NCI-H82 treated with DMSO at 0.1 percent for 48 hours (cell line): ENCODE measurements at regions not wholly inside any gene's neighbourhood (a gene's known extent, or its start where the extent isn't known, plus 50 kb on each side); places are given as distances from the start of the nearest gene placed in this dataset.
"Not testable (repeated sequence)": the region's sequence is repeated elsewhere in the genome, so short reads cannot be mapped to it uniquely, and the experiment has no call there.

Source experiments
- DNase-seq: peaks from one replicate; lab custom pipeline; 2025; ENCODE audit not compliant: unreplicated experiment; lab: John Stamatoyannopoulos, UW

DNA sequence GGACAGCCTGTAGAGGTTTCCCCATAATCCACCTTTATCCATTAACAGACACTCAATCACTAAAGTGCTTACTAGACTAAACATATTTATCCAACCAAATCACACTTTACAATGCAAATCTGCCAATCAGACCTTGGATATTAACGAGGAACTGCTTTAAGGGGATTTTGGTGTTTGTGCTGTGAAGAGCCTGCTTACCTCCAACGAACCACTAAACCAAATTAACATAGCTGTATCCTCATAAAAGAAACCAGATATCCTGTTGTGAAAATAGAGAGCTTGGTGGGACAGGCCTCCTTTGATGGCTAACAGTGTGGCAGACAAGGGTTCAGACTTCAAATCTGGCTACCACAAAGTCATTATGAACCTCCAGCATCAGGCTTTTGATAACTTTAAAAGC lies 252.6 kb upstream of the HAND2 start:
- DNase-seq: no peak

DNA sequence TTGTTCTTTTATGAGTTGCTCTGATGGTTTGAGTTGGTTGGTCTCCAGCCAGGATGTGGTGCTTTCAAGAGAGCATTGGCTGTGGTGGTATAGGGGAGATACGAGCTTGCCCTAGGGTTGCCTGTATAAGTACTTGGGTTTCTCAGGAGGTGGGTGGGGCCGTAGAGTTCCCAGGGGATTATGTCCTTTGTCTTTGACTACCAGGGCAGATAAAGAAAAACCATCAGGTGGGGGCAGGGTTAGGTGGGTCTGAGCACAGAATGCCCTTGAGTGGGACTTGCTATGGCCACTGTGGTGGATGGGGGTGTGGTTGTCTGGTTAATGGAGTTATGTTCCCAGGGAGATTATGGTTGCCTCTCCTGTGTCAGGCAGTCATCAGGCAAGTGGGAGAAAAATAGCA lies 247.9 kb upstream of the HAND2 start:
- DNase-seq: no peak

GRCh38 chr4:173777421-173777820 lies 247.4 kb upstream of the HAND2 start:
- DNase-seq: no peak

- DNase-seq: no peak
Observed at GRCh38 chr4:173769568-173769967, 239.5 kb upstream of the HAND2 start.

DNA sequence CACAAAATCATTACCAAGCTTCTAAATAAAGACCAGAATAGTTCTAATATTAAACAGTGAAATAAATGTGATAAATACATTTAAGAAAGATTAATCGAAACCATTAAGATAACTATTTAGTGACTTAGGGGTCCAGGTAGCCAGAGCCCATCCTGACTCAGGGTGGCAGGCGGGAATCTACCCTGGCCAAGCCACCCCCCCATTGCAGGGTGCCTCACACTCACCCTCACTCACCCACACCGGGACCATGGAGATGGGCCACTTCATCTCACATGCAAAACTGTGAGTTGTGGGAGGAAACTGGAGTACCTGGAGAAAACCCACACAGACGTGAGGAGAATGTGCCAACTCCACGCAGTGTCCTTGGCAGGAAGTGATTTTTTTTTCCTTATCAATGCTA lies 237.6 kb upstream of the HAND2 start:
- no peak for DNase-seq

DNA sequence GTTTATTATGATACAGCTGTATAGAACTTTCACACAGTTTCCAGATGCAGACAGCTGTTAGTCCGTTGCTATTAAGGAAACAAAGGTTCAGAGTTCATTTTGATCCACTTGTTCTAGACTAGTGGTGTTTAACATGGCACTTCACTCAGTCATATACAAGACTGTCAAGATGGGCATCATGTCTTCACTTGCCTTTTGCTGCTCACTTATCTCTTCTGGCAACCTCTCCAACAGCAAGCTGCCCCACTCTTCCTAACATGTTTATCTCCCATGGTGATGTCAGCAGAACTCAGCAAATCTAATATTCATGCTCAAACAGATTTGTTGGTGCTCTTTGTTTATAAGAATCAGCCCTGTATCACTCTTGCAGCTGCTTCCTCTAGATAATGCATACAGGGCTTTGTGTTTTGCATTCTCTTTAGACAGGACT lies 236.2 kb upstream of the HAND2 start:
- DNase-seq: no peak

DNA sequence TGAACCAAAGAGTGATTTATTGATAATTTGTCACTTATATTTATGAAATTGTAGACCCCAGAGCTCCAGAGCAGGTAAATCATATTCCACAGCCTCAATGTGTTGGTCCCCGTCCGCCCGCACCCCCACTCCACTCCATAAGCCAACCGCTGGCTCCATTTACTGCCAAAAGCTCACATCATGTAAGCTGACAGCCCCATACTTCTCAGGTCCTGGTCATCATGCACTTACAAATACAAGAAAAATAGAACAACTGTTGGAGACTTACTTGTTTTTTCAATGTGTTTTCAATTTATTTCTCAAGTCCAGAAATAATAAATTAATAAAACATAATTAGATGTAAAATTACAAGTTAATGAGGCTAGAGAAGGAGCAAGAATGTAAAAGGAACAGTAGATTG lies 235.7 kb upstream of the HAND2 start:
- no peak for DNase-seq

GRCh38 chr4:173763389-173763788 lies 233.4 kb upstream of the HAND2 start:
- no peak for DNase-seq

DNA sequence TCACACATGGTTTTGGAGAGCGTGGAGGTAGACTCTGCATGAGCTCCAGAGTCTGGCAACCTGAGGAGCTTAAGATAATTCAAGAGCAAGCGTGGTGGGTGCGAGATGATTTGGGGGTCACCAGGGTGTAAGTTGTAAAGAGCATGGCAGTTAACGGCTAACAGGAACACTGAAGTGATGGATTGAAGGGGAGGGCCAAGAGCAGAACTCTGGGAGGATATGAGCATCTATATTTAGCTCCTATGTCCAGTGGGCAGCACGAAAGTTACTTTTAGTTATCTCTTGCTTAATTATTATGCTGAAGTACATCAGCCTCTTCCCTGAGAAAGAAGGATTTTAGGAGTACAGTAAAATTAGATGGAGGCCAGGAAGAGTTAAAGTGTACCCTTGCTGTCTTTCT lies 231.9 kb upstream of the HAND2 start:
- no peak for DNase-seq

DNA sequence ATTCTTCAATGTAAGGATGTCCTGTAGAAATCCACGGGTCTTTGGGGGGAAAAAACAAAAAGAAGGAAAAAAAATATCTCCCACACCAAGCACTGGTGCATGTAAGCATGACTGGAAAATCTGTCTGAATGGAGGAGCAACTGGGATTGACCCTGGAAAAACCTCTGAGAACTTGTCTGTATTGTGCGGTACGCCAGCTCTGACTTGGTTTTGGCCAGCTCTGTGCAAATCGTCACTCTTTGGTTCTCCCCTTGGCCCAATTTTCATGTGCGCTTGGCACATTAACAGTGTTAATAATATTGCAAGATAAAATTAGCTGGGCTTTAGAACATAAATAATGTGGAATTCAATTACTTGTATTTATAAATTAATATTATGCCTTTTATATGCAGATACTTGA lies 231.2 kb upstream of the HAND2 start:
- no peak for DNase-seq

GRCh38 chr4:173758132-173758531 lies 228.1 kb upstream of the HAND2 start:
- no peak for DNase-seq

DNA sequence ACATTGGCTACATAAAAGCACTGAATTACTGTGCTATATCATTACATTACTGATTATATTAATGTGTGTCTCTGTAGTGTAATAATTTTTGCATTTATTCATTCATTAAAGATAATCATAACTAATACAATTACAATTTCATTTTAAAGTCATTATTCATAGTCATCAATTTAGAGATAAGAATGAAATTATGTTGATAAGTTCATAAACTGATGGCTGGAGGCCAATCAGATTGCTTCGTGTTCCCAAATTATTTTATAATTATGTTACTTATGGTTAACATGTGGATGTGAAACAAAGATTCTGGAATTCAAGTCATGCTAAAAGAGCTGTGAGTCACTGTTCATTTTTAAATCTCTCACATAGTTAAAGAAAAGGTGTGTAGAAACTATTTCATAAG lies 223.4 kb upstream of the HAND2 start:
- no peak for DNase-seq

GRCh38 chr4:173752610-173753230 lies 222.7 kb upstream of the HAND2 start:
- DNase-seq: no peak

GRCh38 chr4:173748353-173748752 lies 218.3 kb upstream of the HAND2 start:
- DNase-seq: no peak

GRCh38 chr4:173747537-173748257 lies 217.7 kb upstream of the HAND2 start:
- no peak for DNase-seq

DNA sequence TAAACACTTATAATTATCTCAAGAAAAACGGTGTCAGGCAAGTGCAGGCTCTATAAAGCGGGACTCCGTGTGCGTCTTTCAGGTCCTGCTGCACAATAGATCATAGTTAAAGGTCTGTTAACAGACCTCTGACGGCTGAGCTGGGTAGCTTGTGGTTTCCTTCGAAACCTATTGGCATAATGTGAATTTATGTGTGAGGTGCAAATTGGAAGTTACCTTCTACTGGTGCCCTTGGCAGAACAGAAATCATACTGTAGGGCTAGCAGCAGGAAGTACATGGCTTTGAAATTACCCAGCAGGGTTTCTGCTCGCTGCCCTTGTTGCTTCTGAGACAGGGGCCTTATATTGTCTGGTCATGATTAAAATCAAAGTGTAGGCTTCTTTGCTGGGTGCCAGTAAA lies 216.4 kb upstream of the HAND2 start:
- no peak for DNase-seq

- DNase-seq: no peak
Observed at GRCh38 chr4:173745765-173746164, 215.7 kb upstream of the HAND2 start.

GRCh38 chr4:173736840-173737239 lies 206.8 kb upstream of the HAND2 start:
- no peak for DNase-seq

GRCh38 chr4:173735585-173735984 lies 205.6 kb upstream of the HAND2 start:
- DNase-seq: no peak

DNA sequence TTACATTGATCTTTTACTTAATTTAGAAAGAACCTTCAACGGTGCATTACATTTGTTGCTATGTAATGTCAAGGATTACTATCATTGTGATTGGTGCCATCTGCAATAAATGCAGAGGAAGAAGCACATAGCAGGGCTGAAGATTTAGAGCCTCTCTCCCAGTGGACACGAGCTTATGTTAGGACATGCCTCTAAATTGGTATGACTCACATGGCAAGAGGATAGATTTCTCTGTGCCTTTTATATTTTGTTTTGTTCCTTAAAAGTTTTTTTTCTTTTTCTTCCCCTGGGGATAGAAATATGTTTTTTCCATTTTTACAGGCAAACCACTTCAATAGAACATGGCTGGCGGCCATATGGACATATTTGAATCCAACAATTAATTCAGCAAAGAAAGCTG lies 205.0 kb upstream of the HAND2 start:
- DNase-seq: no peak

DNA sequence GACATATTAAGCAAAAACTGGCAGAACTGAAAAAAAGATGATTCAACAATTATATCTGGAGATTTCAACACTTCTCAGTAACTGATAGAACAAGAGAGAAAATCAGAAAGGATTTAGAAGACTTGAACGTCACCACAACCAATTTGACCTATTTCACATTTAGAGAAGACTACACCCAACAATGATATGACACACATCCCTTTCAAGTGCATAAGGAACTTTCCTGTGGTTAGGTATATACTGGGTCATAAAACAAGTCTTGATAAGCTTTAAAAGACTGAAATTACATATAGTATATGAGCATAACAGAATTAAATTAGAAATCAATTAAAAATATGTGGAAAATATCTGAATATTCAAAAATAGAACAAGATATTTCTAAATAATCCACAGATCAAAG lies 201.2 kb upstream of the HAND2 start:
- DNase-seq: no peak

DNA sequence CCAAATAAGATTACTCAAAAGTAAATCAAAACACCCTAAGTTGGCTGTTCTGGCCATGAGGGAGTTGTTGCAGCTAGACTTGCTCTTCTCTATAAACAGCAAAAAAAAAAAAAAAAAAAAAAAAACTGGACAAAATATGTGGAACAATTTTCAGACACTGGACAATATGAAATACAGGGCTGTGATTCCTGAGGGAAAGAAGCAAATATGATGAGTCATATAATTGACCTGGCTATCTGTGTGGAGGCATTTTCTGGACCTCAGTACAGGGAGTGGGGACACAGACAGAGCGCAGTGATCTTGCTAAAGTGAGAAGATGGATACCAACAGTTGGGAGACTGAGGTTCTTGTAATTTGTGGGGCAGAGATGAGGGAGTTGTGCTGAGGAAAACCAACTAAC lies 192.0 kb upstream of the HAND2 start:
- DNase-seq: no peak

DNA sequence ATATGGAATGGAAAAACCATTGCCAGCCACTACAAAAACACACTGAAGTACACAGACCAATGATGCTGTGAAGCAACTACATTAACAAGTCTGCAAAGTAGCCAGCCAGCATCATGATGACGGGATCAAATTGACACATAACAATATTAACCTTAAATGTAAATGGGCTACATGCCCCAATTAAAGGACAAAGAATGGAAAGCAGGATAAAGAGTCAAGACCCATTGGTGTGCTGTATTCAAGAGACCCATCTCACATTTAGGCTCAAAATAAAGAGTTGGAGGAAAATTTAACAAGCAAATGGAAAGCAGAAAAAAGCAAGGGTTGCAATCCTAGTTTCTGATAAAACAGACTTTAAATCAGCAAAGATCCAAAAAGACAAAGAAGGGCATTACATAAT lies 188.5 kb upstream of the HAND2 start:
- not testable (repeated sequence) for DNase-seq
